ENCODE measurements at regions not wholly inside any gene's neighbourhood (a gene's known extent, or its start where the extent isn't known, plus 50 kb on each side); places are given as distances from the start of the nearest gene placed in this dataset.

- DNase-seq (ENCODE audit: low spot score), result no peak
- H3K27ac ChIP-seq, result no peak overlapping the region
- H3K36me3 ChIP-seq, result no peaks in the 10 kb centered on the region
- no peak overlapping the region for H3K4me3 ChIP-seq
- H3K4me1 ChIP-seq, result peaks cover 0 to 4% of the 10 kb centered on the region in 2 donors
- no peaks in the 10 kb centered on the region for H3K27me3 ChIP-seq
- no peaks in the 10 kb centered on the region for H3K9me3 ChIP-seq
- no peak for TF ChIP-seq CTCF (IDR thresholded peaks at IDR 0.05)
Observed at GRCh38 chr2:158732573-158733429, 62.3 kb upstream of the DAPL1 start.

GRCh38 chr2:158733430-158733755 is 61.7 kb upstream of the DAPL1 start:
- H3K4me1 ChIP-seq, result peaks cover 0 to 4% of the 10 kb centered on the region in 2 donors
- H3K36me3 ChIP-seq, result no peaks in the 10 kb centered on the region
- H3K27ac ChIP-seq, result no peak overlapping the region
- H3K27me3 ChIP-seq, result no peaks in the 10 kb centered on the region
- no peaks in the 10 kb centered on the region for H3K9me3 ChIP-seq
- no peak for TF ChIP-seq CTCF (IDR thresholded peaks at IDR 0.05)
- DNase-seq (ENCODE audit: low spot score), result no peak
- no peak overlapping the region for H3K4me3 ChIP-seq

GRCh38 chr2:158734442-158734841 is 60.7 kb upstream of the DAPL1 start:
- no peak for TF ChIP-seq CTCF (IDR thresholded peaks at IDR 0.05)
- no peak for DNase-seq (ENCODE audit: low spot score)
- Histone ChIP-seq H3K27me3 (no peaks in the 10 kb centered on the region), H3K4me3 (no peak overlapping the region), H3K27ac (no peak overlapping the region), H3K4me1 (peaks cover 0 to 4% of the 10 kb centered on the region in 2 donors), H3K9me3 (no peaks in the 10 kb centered on the region), H3K36me3 (no peaks in the 10 kb centered on the region)

GRCh38 chr2:158735822-158736580 is 59.1 kb upstream of the DAPL1 start:
- no peak for TF ChIP-seq CTCF (IDR thresholded peaks at IDR 0.05)
- H3K4me1 ChIP-seq, result peaks cover 0 to 5% of the 10 kb centered on the region in 2 donors
- H3K9me3 ChIP-seq, result no peaks in the 10 kb centered on the region
- H3K4me3 ChIP-seq, result no peak overlapping the region
- DNase-seq (ENCODE audit: low spot score), result no peak
- H3K27ac ChIP-seq, result no peak overlapping the region
- no peaks in the 10 kb centered on the region for H3K27me3 ChIP-seq
- no peaks in the 10 kb centered on the region for H3K36me3 ChIP-seq

GRCh38 chr2:158738363-158738762 is 56.8 kb upstream of the DAPL1 start:
- H3K27ac ChIP-seq, result no peak overlapping the region
- H3K4me1 ChIP-seq, result peaks cover 0 to 26% of the 10 kb centered on the region in 2 donors
- TF ChIP-seq CTCF (IDR thresholded peaks at IDR 0.05), result no peak
- no peak for DNase-seq (ENCODE audit: low spot score)
- no peaks in the 10 kb centered on the region for H3K27me3 ChIP-seq
- H3K4me3 ChIP-seq, result no peak overlapping the region
- no peaks in the 10 kb centered on the region for H3K36me3 ChIP-seq
- H3K9me3 ChIP-seq, result no peaks in the 10 kb centered on the region

All from right atrium auricular region (tissue), 2 donors.